ENCODE measurements at regions not wholly inside any gene's neighbourhood (a gene's known extent, or its start where the extent isn't known, plus 50 kb on each side); places are given as distances from the start of the nearest gene placed in this dataset.

GRCh38 chr9:3735251-3735650 lies 209.4 kb upstream of the RFX3 start:
- TF ChIP-seq SUZ12 (IDR thresholded peaks at IDR 0.05; ENCODE audit: unreplicated experiment) (no peak), BHLHE40 (IDR thresholded peaks at IDR 0.05; ENCODE audit: borderline replicate concordance in 1 of 2, low read depth in 2 of 2, low read length in 1 of 2) (no peak), SMARCA5 (IDR thresholded peaks at IDR 0.05) (no peak), STAT1 (conservative IDR thresholded peaks at IDR 0.05) (no peak), NFYA (IDR thresholded peaks at IDR 0.05; ENCODE audit: borderline replicate concordance, low read depth, low read length) (no peak), REST (IDR thresholded peaks at IDR 0.05; ENCODE audit: low read depth, low read length) (no peak), CTCF (IDR thresholded peaks at IDR 0.05 in 2 of 3, conservative IDR thresholded peaks at IDR 0.05 in 1 of 3; ENCODE audit: control insufficient read depth in 2 of 3, extremely low read depth in 1 of 3, insufficient read depth in 1 of 3, low read depth in 3 of 3, low read length in 3 of 3) (no peak), USF1 (IDR thresholded peaks at IDR 0.05; ENCODE audit: borderline replicate concordance, extremely low read length, insufficient read depth, low read depth, low read length) (no peak), RCOR1 (conservative IDR thresholded peaks at IDR 0.05; ENCODE audit: low read depth, low read length) (no peak), USF2 (IDR thresholded peaks at IDR 0.05; ENCODE audit: borderline replicate concordance, low read depth, low read length) (no peak), TCF7 (IDR thresholded peaks at IDR 0.05; ENCODE audit: borderline replicate concordance) (no peak), SUPT20H (IDR thresholded peaks at IDR 0.05; ENCODE audit: borderline replicate concordance, control insufficient read depth, low read depth, low read length) (no peak)
